GM12878 (cell line): ENCODE measurements at regions not wholly inside any gene's neighbourhood (a gene's known extent, or its start where the extent isn't known, plus 50 kb on each side); places are given as distances from the start of the nearest gene placed in this dataset.

Experiments used
- BACH1 ChIP-seq: fragments of 450-650 bp; IDR thresholded peaks from 2 replicates; pipeline ENCODE4 v1.6.1; 2017; ENCODE audit warnings: mild to moderate bottlenecking, borderline replicate concordance
- BHLHE40 ChIP-seq, 2 experiments: fragments of 450-650 bp in 1 of 2; IDR thresholded peaks; 2 replicates each; pipeline ENCODE4 v1.6.1; 2011 to 2017; ENCODE audit warnings: low read depth in 2 of 2, borderline replicate concordance in 1 of 2, improper control_type of control experiment in 1 of 2, low read length in 1 of 2, mild to moderate bottlenecking in 1 of 2
- CHD2 ChIP-seq: IDR thresholded peaks from 2 replicates; pipeline ENCODE4 v1.6.1; 2011; ENCODE audit warnings: low read depth, low read length, improper control_type of control experiment, borderline replicate concordance
- CHD4 ChIP-seq: fragments of 200-600 bp; sonication (generic); IDR thresholded peaks from 2 replicates; pipeline ENCODE4 v1.6.1; 2016; ENCODE audit warnings: mild to moderate bottlenecking
- DPF2 ChIP-seq: fragments of 450-650 bp; IDR thresholded peaks from 2 replicates; pipeline ENCODE4 v1.6.1; 2017; ENCODE audit warnings: mild to moderate bottlenecking
- ELK1 ChIP-seq: IDR thresholded peaks from 2 replicates; pipeline ENCODE4 v1.6.1; 2012; ENCODE audit warnings: low read depth, low read length, improper control_type of control experiment
- EP300 ChIP-seq, 2 experiments: fragments of 150-350 bp in 1 of 2; IDR thresholded peaks; 2 replicates each; pipeline ENCODE4 v1.6.1; 2011 to 2012; ENCODE audit warnings: low read depth in 2 of 2, low read length in 2 of 2, borderline replicate concordance in 1 of 2, improper control_type of control experiment in 1 of 2, inconsistent platforms in 1 of 2; ENCODE audit not compliant: control insufficient read depth in 1 of 2
- ESRRA ChIP-seq: IDR thresholded peaks from 2 replicates; pipeline ENCODE4 v1.6.1; 2012; ENCODE audit warnings: mild to moderate bottlenecking, low read length, improper control_type of control experiment
- IKZF1 ChIP-seq: fragments of 450-650 bp; conservative IDR thresholded peaks from 2 replicates; pipeline ENCODE4 v1.6.1; 2017; ENCODE audit warnings: antibody characterized with exemption, mild to moderate bottlenecking
- IKZF2 ChIP-seq, 2 experiments: fragments of 450-650 bp; IDR thresholded peaks; 2 replicates each; pipeline ENCODE4 v1.6.1; 2017; ENCODE audit warnings: mild to moderate bottlenecking in 2 of 2, moderate library complexity in 2 of 2
- KLF5 ChIP-seq: fragments of 450-650 bp; IDR thresholded peaks from 2 replicates; pipeline ENCODE4 v1.6.1; 2014; ENCODE audit warnings: mild to moderate bottlenecking; ENCODE audit not compliant: partially characterized antibody
- MEF2B ChIP-seq: fragments of 450-650 bp; IDR thresholded peaks from 2 replicates; pipeline ENCODE4 v1.6.1; 2018; ENCODE audit warnings: mild to moderate bottlenecking, moderate library complexity; ENCODE audit not compliant: partially characterized antibody, poor library complexity, severe bottlenecking
- NR2F1 ChIP-seq: fragments of 450-650 bp; conservative IDR thresholded peaks from 2 replicates; pipeline ENCODE4 v1.6.1; 2017; ENCODE audit warnings: mild to moderate bottlenecking
- POLR2A ChIP-seq: IDR thresholded peaks from 2 replicates; pipeline ENCODE4 v1.6.1; 2011; ENCODE audit warnings: low read depth, mild to moderate bottlenecking, low read length
- RAD51 ChIP-seq: fragments of 450-650 bp; IDR thresholded peaks from 2 replicates; pipeline ENCODE4 v1.6.1; 2016; ENCODE audit warnings: moderate library complexity, mild to moderate bottlenecking, inconsistent platforms
- RUNX3 ChIP-seq: IDR thresholded peaks from 2 replicates; pipeline ENCODE4 v1.6.1; 2012; ENCODE audit warnings: low read length, inconsistent platforms
- TCF12 ChIP-seq: IDR thresholded peaks from 2 replicates; pipeline ENCODE4 v1.6.1; 2011; ENCODE audit warnings: low read depth, mild to moderate bottlenecking, low read length
- TCF3 ChIP-seq: IDR thresholded peaks from 2 replicates; pipeline ENCODE4 v1.6.1; 2012; ENCODE audit warnings: low read depth, mild to moderate bottlenecking, low read length, borderline replicate concordance; ENCODE audit not compliant: insufficient read depth
- TF ChIP-seq, protein P1 (sequence below): fragments of 450-650 bp; formaldehyde crosslinking; IDR thresholded peaks from 2 replicates; pipeline ENCODE4 v1.4.0; 2022; ENCODE audit warnings: mild to moderate bottlenecking, moderate library complexity

DNA sequence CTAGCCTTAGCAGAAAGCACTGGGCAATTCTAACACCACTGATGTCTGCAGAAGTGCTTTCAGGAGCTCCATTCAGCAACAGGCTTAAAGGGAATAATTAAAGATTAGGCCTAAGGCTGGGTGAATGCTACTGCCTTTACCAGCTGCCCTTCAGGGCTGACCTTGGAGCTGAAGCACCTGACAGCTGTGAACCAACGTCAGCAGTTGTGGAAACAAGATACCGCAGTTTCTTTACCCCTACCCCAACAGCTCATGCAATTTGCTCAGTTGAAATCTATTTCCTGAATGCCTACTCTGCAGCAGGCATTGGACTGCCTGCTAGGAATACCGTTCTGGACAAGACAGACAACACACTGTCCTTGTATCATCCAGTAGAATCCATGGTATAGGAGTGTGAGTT lies 51.5 kb upstream of the ADTRP start (continued):
- peak; percentile 83; the same call in 1 of the 2 replicates for TF ChIP-seq TCF3
- no peak for TF ChIP-seq BACH1
- TF ChIP-seq CHD2, result 0 out of 2 replicates have a peak, but pooled peaks have one; percentile 31
- no peak for TF ChIP-seq POLR2A
- no peak for TF ChIP-seq CHD4
- TF ChIP-seq KLF5, result peak; percentile 58
- TF ChIP-seq RAD51, result no peak
- peak; percentile 93 for TF ChIP-seq TCF12
- TF ChIP-seq, protein P1, sequence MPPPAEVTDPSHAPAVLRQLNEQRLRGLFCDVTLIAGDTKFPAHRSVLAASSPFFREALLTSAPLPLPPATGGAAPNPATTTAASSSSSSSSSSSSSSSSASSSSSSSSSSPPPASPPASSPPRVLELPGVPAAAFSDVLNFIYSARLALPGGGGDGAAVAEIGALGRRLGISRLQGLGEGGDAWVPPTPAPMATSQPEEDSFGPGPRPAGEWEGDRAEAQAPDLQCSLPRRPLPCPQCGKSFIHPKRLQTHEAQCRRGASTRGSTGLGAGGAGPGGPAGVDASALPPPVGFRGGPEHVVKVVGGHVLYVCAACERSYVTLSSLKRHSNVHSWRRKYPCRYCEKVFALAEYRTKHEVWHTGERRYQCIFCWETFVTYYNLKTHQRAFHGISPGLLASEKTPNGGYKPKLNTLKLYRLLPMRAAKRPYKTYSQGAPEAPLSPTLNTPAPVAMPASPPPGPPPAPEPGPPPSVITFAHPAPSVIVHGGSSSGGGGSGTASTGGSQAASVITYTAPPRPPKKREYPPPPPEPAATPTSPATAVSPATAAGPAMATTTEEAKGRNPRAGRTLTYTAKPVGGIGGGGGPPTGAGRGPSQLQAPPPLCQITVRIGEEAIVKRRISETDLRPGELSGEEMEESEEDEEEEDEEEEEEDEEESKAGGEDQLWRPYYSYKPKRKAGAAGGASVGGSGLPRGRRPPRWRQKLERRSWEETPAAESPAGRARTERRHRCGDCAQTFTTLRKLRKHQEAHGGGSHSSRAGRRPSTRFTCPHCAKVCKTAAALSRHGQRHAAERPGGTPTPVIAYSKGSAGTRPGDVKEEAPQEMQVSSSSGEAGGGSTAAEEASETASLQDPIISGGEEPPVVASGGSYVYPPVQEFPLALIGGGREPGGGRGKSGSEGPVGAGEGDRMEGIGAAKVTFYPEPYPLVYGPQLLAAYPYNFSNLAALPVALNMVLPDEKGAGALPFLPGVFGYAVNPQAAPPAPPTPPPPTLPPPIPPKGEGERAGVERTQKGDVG (CRISPR knock-in tag), result no peak
- peak; percentile 12 for TF ChIP-seq MEF2B
- no peak for TF ChIP-seq ELK1
- TF ChIP-seq IKZF2 (IDR thresholded peaks at IDR 0.05), result peak; percentile 13 to 45; a peak in 2 of 4 replicates
- TF ChIP-seq EP300 (IDR thresholded peaks at IDR 0.05; ENCODE audit: borderline replicate concordance in 1 of 2, control insufficient read depth in 1 of 2, low read depth in 2 of 2, low read length in 2 of 2), result peak; percentile 53 to 72
- TF ChIP-seq NR2F1, result peak; percentile 34; the same call in 1 of the 2 replicates
- peak; percentile 65 for TF ChIP-seq IKZF1
- 0 out of 2 replicates have a peak, but pooled peaks have one; percentile 4 for TF ChIP-seq RUNX3
- TF ChIP-seq BHLHE40 (IDR thresholded peaks at IDR 0.05; ENCODE audit: borderline replicate concordance in 1 of 2, low read depth in 2 of 2, low read length in 1 of 2), result peak in 1 of 2 experiments; percentile 40; a peak in 1 of 4 replicates
- TF ChIP-seq DPF2, result 0 out of 2 replicates have a peak, but pooled peaks have one; percentile 26
- TF ChIP-seq ESRRA, result peak; percentile 94
